ENCODE measurements at regions not wholly inside any gene's neighbourhood (a gene's known extent, or its start where the extent isn't known, plus 50 kb on each side); places are given as distances from the start of the nearest gene placed in this dataset.

DNA sequence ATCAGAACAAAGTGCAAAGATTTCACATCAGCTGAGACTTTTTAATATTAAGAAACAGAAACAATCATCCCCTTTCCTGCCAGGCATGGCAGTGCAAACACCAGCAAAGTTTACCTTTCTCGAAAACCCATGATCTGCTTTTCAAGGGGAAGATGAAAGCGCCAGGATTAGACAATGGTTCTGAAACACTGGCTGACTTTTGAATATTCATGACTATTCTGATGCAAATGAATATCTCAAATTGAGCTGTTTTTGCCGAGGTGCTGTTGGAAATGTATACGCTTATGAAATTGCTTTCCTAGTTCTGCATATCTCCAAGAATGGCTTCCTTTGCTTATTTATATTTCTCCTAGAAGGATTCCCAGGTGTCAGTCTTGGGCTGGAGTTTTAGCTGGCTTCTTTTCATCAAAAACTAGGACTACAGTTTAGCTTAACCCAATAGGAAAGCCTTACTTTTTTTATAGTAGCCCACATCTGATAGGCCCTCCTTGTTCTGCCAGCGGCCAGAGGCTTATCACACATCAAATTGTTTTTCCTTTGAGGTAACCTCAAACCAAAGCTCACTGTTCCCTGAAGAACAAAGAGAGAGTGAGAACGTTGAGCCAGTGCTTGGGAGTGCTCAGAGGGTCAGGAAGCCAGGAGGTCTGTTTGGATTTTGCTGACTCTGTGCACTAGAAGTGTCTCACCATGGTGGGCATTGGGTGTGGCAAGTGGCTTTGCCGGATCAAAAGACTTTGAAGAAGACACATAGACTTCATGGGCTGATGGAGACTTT lies 74.0 kb upstream of the PLCL2 start:
- DNase-seq = no peak

DNA sequence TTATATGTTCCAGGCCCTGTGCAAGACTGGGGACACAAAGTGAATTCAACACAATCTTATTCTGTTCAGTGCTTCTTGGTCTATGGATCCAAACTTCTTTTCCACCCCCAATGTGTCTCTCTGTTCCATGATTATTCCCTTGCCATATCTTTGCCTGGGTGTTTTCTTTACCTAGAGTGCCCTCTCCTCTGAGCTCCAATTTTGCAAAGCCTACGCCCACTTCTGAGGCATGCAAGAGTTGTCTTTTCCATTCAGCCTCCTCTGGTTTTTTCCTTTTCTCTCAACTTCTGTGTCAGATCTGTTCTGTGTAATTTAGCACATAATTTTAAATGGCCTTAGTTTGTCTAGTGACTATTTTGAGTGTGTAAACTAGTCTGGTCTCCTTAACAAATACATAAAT lies 72.8 kb upstream of the PLCL2 start:
- DNase-seq = no peak

DNA sequence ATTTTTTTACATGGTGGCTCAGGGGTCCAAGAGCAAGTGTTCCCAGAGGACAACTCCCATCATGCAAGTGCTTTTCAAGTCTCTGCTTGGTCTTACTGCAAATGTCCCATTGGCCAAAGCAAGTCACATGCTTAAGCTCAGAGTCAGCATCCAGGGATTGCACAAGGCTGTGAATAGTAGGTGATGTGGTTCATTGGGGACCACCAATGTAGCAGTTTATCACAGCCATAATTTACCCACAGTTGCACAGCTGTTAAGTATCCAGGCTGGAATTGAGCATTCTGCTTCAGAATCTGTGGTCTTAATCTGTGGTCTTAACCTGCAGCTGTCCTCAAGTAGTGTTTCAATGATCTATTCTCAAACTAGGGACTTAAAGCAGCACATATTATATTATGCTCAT lies 71.4 kb upstream of the PLCL2 start:
- no peak for DNase-seq

DNA sequence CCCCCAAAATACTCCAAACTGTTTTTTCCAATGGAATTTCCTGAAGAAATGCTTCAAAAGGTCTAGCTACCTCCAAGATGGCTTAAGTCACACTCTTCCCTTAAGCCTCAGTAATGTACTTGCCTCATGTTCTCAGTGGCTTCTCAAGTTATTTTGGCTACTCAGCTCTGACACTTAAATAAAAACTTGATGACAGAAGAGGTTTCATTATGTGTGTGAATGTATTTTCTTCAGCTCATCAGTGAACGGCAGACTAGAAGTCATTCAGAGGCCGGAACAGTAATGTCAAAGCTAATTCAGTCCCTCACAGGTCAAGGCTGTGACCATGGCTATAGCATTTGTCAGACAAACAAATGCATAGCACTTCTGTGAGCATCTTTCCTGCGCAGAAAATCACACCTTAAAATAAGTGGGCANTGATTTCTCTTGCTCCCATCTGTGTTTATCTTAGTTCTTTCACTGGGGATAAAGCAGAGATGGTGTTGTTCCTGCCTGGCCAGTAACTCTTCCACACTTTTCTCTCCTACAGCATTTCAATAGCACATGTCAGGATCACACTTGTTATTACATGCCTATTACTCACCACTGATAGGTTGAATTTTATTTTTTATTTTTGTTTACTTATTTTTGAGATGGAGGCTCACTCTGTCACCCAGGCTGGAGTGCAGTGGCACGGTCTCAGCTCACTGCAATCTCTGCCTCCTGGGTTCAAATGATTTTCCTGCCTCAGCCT lies 68.5 kb upstream of the PLCL2 start:
- no peak for DNase-seq

DNA sequence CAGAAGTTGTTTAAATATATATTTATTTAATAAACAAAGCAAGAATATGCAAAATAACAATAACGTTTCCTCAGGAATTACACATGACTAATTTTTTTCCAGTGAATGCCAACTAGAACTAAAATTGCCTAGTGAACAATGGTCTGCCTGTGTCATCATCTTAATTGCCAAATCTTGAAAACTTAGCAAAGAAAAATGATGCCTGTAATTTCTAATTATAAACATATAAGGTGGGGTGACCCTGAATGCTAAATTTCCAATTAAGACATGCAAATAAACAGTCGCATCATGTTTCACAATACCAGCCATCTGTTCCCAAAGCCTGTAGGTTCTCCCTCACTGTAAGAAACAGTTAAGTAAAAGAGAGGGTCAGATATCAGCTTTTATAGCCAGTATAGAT lies 67.6 kb upstream of the PLCL2 start:
- DNase-seq = peak; percentile 37

DNA sequence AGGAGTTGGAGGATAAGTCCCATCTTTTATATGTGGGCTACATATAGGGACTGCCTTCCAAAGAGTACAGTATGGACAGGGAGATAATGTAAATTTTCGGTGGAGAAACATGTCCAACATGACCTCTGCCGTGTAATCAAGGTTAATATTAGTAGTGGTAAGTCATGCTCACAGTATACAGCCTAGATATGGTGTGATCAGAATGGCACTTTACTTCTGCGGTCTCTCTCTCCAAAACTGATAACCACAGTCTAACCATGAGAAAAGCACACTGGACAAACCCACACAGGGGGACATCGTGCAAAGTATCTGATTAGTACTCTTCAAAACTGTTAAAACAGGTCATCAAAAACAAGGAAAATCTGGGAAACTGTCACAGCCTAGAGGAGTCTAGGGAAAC lies 66.6 kb upstream of the PLCL2 start:
- DNase-seq = no peak

DNA sequence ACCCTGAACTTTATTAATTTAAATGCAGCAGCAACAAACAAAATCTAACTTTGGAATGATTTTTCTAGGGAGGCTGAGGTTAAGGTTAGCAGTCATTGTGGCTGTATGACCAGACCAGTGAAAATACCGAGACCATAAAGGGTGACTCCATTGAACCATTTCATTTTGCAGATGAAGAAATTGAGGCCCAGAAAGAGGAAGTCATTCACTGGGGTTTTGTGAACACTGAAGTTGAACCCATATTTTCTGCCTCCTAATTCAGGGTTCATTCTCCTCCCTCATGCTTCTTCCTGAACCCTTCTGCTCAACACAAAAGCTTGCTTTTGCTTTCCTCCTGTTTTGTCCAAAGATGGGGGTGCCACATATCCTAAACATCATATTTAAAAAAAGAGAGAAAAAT lies 65.8 kb upstream of the PLCL2 start:
- DNase-seq = no peak

DNA sequence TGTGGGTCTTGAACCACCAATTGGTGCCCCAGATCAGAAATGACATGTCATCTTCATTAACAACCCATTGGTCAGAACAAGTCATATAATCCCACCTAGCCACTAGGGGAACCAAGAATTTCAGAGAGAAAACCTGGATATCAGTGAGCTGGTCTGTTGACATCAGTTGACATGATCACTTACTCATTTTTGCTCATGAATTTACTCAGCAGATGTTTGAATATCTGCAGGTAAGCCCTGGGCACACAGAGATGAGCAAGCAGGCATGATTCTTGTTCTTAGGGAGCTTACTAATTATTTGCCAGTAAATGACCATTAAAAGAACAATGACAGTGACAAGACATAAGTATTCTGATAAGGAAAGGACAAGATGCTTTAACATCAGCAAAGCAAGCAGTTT lies 64.3 kb upstream of the PLCL2 start:
- no peak for DNase-seq

DNA sequence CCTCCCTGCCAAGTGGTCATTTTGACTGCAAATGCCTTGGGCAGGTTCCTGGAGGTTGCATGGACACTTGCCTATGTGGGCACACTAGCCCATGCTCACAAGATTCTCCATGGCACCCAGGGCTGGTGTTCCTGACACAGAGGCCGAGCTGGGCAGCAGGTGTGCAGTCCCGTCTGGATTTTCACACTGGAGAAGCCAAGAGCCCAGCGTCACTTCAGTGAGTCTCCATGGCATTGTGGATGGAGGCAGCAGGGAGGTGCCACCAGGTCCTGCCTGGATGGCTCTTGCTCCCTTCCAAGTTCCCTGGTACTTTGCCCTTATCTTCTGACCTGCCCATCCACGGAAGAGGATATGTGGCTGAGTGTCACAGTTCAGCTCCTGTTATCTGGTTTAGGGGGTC lies 63.7 kb upstream of the PLCL2 start:
- no peak for DNase-seq

DNA sequence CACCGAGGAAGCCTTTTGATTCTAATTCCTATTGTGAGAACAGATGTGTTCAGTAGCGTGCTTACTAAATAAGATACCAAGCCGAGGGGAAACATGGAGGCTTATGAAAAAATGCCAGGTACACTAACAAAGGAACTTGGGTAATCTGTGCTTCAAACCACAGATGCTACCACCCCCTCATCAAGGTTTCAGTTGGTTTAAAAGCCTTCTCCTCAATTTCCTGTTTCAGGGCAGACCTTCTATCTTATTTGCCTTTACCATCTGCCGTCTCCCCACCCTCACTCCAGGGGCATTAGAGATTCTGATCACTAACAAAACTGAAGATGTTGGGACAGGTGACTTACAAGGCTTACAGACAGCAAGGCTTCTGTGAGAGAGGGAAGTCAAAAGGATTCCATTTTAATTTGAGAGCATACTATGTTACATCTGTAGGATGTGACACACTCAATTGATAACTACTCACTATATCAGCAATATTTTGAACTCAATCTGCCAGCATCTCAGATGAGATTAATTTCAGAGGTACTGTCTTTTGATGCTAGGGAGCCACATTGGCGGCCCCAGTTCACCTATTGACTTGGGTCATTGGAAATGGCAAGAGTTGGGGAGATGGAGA lies 60.6 kb upstream of the PLCL2 start:
- no peak for DNase-seq

DNA sequence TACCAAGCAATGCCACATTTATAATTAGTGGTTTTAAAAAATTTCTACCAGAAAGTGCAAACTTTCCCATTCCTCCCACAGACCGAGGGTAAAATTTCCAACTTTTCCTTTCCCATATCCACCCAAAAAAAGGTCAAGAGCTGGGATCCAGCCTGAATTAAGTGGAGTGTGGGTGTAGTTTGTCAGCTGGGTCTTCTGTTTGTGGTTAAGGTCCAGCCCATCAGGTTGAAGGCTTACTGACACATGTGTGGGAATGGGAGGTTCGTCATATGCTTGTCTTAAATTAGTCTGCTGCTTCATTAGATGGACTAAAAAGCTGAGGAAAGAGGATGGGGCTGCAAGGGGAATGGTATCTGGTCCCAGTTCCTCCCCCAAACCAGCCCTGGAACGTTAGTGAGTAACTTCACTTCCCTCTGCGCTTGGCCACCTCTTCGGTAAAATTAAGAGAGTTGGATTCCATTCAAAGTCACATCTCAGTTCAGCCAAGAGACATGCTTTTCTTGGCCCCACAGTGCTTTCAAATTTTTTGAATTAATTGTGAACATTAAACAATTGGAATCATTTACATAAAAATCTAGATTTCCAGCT lies 59.0 kb upstream of the PLCL2 start:
- DNase-seq = no peak

DNA sequence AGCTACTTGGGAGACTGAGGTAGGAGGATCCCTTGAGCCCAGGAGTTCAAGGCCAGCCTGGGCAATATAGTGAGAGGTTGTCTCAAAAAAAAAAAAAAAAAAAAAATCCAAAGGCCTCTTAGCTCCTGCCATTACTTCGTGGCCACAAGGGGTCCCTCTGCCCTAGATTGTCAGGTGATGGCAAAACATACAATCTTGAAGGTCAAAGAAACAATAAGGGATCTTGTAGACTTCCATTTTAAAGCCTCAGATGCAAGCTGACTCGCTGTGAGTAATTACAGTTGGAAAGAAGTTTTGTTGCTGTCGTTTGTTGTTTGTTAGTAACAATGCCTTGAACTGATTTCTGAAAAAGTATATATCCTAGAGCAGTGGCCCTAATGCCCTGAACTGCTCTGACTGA lies 55.9 kb upstream of the PLCL2 start:
- DNase-seq = no peak

DNA sequence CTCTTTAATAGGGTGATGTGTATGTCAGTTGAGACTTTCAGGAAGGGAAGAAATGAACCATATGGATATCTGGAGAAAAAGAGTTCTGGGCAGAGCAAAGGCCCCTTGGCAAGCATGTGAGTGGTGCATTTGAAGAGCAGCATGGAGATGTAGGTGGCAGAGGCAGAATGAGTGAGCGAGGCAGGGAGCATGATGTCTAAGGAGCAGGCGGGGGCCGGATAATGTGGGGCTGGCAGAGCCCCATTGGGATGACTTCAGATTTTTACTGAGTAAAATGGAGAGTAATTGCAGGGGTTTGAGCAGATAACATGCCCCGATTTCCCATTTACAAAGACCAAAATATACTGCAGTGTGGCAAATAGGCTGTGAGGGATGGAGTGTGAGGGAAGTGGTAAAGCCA lies 52.9 kb upstream of the PLCL2 start:
- no peak for DNase-seq

DNA sequence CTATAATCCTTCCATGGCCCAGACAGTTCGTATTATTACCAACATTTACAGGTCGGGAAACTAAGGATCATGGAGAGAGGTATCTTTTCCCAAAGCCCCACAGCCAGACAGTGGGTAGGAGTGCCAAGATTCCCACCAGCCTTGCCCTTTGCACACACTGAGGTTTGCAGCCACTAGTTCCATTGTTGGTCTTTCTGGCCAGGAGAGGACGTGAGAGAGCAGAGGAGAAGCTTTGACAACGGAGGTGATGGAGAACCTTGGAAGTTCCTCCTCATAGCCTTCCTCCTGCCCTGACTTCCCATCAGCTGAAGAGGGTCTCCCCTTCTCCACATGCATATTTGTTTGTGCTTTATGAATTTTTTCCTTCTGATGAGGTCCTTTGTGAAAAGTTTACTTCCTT lies 50.5 kb upstream of the PLCL2 start:
- no peak for DNase-seq

DNA sequence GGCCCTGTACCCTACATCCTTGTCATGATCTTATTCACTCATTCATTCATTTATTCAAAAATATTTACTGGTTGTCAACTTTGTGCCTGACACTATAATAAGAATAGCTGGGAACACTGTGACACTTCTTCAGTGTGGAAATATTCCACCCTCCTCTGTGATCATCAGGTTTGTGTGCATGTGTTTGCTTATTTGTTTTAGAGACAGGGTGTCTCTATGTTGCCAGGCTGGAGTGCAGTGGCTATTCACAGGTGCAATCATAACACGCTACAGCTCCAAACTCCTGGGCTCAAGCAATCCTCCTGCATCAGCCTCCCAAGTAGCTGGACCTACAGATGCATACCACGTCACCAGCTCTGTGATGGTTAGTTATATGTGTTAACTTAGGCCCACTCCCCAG lies 50.0 kb upstream of the PLCL2 start:
- no peak for DNase-seq

Data from NCI-H1694 (cell line).